PC-3 (cell line): ENCODE measurements at regions not wholly inside any gene's neighbourhood (a gene's known extent, or its start where the extent isn't known, plus 50 kb on each side); places are given as distances from the start of the nearest gene placed in this dataset.

Source experiments
- ATAC-seq: fragments of 200-7000 bp; cut with Tn5 transposase; 2 replicates; pipeline ENCODE4 v1.9.1; 2020; ENCODE audit warnings: mild to moderate bottlenecking, moderate library complexity
- BruUV-seq: library from RNA; stranded (reverse); fragments of 400-500 nt; replicated peaks from 2 replicates; lab custom pipeline; 2021; lab: Mats Ljungman, UMichigan
- CTCF ChIA-PET: fragments of 300-600 bp; sonication (Branson Sonifier 250); formaldehyde crosslinking; loops from one replicate; lab custom pipeline; 2022; ENCODE audit warnings: antibody characterized with exemption; lab: Charles Lee
- POLR2A ChIA-PET: fragments of 300-600 bp; sonication (Branson Sonifier 250); formaldehyde crosslinking; loops from one replicate; lab custom pipeline; 2022; ENCODE audit warnings: antibody characterized with exemption; ENCODE audit not compliant: unreplicated experiment; lab: Charles Lee
- DNase-seq: peaks from one replicate; pipeline ENCODE4 v3.0.0-alpha.2; 2015
- H2AFZ ChIP-seq: fragments of 300-600 bp; sonication (generic); 2 replicates; pipeline ENCODE4 v1.6.0; 2016; ENCODE audit warnings: antibody characterized with exemption, low read length
- H3F3A ChIP-seq: fragments of 300-600 bp; sonication (generic); one replicate; pipeline ENCODE4 v1.6.0; 2017; ENCODE audit warnings: antibody characterized with exemption, low read length, control low read depth, mild to moderate bottlenecking; ENCODE audit not compliant: unreplicated experiment
- H3K27ac ChIP-seq: fragments of 300-600 bp; sonication (generic); 2 replicates; pipeline ENCODE4 v1.5.1; 2016; ENCODE audit warnings: mild to moderate bottlenecking, low read length
- H3K27me3 ChIP-seq: fragments of 300-600 bp; sonication (generic); 2 replicates; pipeline ENCODE4 v1.6.1; 2016; ENCODE audit warnings: low read length, mixed read lengths
- H3K36me3 ChIP-seq: fragments of 300-600 bp; sonication (generic); 2 replicates; pipeline ENCODE4 v1.6.1; 2016; ENCODE audit warnings: low read depth, mixed run types, low read length, mixed read lengths
- H3K4me1 ChIP-seq: fragments of 300-600 bp; sonication (generic); 2 replicates; pipeline ENCODE4 v1.5.1; 2016; ENCODE audit warnings: low read length; ENCODE audit not compliant: insufficient read depth
- H3K4me2 ChIP-seq: fragments of 300-600 bp; sonication (generic); 2 replicates; pipeline ENCODE4 v1.6.0; 2016; ENCODE audit warnings: low read length
- H3K4me3 ChIP-seq: fragments of 300-600 bp; sonication (generic); 2 replicates; pipeline ENCODE4 v1.5.1; 2016; ENCODE audit warnings: mild to moderate bottlenecking, low read length, mixed read lengths
- H3K79me2 ChIP-seq: fragments of 300-600 bp; sonication (generic); 2 replicates; pipeline ENCODE4 v1.6.1; 2017; ENCODE audit warnings: low read length, mixed read lengths
- H3K9ac ChIP-seq: fragments of 300-600 bp; sonication (generic); 2 replicates; pipeline ENCODE4 v1.6.0; 2016; ENCODE audit warnings: mild to moderate bottlenecking, low read length
- H3K9me2 ChIP-seq: fragments of 300-600 bp; sonication (generic); replicated peaks from 2 replicates; pipeline ENCODE4 v1.6.1; 2016; ENCODE audit warnings: mixed run types, low read length, mixed read lengths
- H3K9me3 ChIP-seq: fragments of 300-600 bp; sonication (generic); 2 replicates; pipeline ENCODE4 v1.6.1; 2016; ENCODE audit warnings: low read length, mixed read lengths
- H4K20me1 ChIP-seq: fragments of 300-600 bp; sonication (generic); 2 replicates; pipeline ENCODE4 v1.6.1; 2016; ENCODE audit warnings: low read length, mixed read lengths
- EZH2 ChIP-seq: fragments of 300-600 bp; sonication (generic); IDR thresholded peaks from one replicate; pipeline ENCODE4 v1.6.1; 2017; ENCODE audit warnings: antibody characterized with exemption, mild to moderate bottlenecking, low read length; ENCODE audit not compliant: unreplicated experiment
- EZH2phosphoT487 ChIP-seq: fragments of 300-600 bp; sonication (generic); IDR thresholded peaks from 2 replicates; pipeline ENCODE4 v1.6.1; 2018; ENCODE audit warnings: mild to moderate bottlenecking, antibody characterized with exemption, low read length, borderline replicate concordance
- intact Hi-C: fragments of 100-400 bp; cut with micrococcal nuclease; formaldehyde crosslinking; loops from 2 replicates; pipeline ENCODE4 v1.9.0; 2023
- TF ChIP-seq, protein P1 (sequence below): fragments of 300-600 bp; sonication (generic); conservative IDR thresholded peaks from 2 replicates; pipeline ENCODE4 v1.5.1; 2017; ENCODE audit warnings: antibody characterized with exemption, low read depth, mild to moderate bottlenecking, low read length

DNA sequence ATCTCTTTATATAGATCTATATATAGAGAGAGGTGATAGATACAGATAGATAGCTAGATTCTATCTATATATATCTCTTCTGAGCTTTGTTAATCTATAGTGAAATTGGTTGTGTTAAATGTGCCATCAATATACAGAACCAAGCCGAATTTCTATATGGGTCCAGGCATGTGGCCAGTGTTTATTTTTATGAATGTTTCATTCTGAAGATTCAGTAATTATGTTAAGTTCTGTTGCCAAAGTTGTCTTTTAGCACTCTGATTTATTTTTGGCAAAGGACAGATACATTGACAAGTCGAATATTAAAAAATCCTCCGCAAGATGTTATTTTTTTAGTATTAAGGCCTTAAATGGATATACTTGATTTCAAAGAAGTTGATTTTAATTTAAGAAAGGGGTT lies 190.4 kb upstream of the HTR2A start:
- Histone ChIP-seq H2AFZ (no peak overlapping the region), H3K9ac (no peak overlapping the region), H3K79me2 (no peaks in the 10 kb centered on the region), H3K27me3 (no peaks in the 10 kb centered on the region), H3K9me3 (no peaks in the 10 kb centered on the region), H3K9me2 (no peaks in the 10 kb centered on the region), H3K27ac (no peak overlapping the region), H3K36me3 (no peaks in the 10 kb centered on the region), H3K4me2 (no peak overlapping the region), H3K4me3 (no peak overlapping the region), H4K20me1 (no peaks in the 10 kb centered on the region), H3F3A (no peaks in the 10 kb centered on the region), H3K4me1 (peaks cover 14% of the 10 kb centered on the region)
- BruUV-seq = no TSS peak
- intact Hi-C loops = no loop called here
- DNase-seq (no peak), ATAC-seq (no peak)
- POLR2A ChIA-PET = no interaction called here
- CTCF ChIA-PET = no interaction called here
- TF ChIP-seq EZH2phosphoT487 (no peak), EZH2 (no peak)
- TF ChIP-seq, protein P1, sequence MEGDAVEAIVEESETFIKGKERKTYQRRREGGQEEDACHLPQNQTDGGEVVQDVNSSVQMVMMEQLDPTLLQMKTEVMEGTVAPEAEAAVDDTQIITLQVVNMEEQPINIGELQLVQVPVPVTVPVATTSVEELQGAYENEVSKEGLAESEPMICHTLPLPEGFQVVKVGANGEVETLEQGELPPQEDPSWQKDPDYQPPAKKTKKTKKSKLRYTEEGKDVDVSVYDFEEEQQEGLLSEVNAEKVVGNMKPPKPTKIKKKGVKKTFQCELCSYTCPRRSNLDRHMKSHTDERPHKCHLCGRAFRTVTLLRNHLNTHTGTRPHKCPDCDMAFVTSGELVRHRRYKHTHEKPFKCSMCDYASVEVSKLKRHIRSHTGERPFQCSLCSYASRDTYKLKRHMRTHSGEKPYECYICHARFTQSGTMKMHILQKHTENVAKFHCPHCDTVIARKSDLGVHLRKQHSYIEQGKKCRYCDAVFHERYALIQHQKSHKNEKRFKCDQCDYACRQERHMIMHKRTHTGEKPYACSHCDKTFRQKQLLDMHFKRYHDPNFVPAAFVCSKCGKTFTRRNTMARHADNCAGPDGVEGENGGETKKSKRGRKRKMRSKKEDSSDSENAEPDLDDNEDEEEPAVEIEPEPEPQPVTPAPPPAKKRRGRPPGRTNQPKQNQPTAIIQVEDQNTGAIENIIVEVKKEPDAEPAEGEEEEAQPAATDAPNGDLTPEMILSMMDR = no peak

DNA sequence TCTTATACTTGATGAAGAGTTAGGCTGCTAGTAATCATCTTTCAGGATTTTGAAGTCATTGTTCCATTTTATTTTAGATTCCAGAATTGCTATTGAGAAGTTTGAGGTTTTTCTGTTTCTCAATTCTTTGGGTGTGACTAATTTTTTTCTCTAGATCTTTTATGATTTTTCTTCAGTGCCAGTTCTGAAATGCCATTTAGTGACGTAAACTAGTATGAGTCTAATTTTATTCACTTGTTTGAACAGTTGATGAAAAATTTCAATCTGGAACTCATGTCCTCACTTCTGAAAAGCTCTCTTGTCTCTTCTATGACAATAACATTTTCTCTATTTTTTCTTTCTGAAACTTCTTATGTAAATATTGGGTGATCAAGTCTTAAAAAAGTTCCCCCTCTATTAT lies 188.5 kb upstream of the HTR2A start:
- Histone ChIP-seq H3K4me1 (0 out of 2 replicates have a peak, but pooled peaks cover 4% of the 10 kb centered on the region), H3F3A (no peaks in the 10 kb centered on the region), H3K9ac (no peak overlapping the region), H3K27ac (0 out of 2 replicates have a peak overlapping the region, but pooled peaks have one; percentile 36), H4K20me1 (no peaks in the 10 kb centered on the region), H3K27me3 (no peaks in the 10 kb centered on the region), H3K36me3 (no peaks in the 10 kb centered on the region), H3K9me3 (no peaks in the 10 kb centered on the region), H3K9me2 (no peaks in the 10 kb centered on the region), H3K4me2 (no peak overlapping the region), H3K4me3 (no peak overlapping the region), H2AFZ (no peak overlapping the region), H3K79me2 (no peaks in the 10 kb centered on the region)
- DNase-seq (peak; percentile 37), ATAC-seq (no peak)
- no TSS peak for BruUV-seq
- TF ChIP-seq EZH2 (no peak), EZH2phosphoT487 (no peak)
- TF ChIP-seq, protein P1 = no peak
- ChIA-PET CTCF (interaction anchor here (0.6 kb wide), 1 partner anchor 374 kb away, joined by 4 read pairs; no protein-coding TSS in a partner anchor), POLR2A (no interaction called here)
- intact Hi-C loops = no loop called here

DNA sequence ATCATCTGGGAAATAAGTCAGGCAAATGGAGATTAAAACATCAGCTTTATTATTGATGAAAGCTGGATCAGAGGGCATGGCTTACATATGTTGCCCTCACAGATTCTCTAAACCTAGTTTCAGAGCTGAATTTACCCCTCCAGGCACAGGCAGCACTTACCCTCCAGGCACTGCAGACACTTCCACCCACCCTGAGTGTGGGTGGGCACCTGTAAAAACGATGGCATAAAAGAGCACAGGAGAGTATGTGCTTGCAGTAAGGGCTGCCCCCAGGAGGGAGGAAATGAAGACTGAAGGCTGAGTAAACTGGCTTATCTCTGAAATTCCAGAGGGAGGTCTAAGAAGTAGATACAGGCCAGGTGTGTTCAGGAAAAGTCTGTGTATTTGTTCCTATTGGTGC lies 185.0 kb upstream of the HTR2A start:
- no peak overlapping the region for H3K4me3 ChIP-seq
- no peaks in the 10 kb centered on the region for H3K36me3 ChIP-seq
- no peak overlapping the region for H3K27ac ChIP-seq
- H3K4me1 ChIP-seq = 0 out of 2 replicates have a peak, but pooled peaks cover 4% of the 10 kb centered on the region
- no peaks in the 10 kb centered on the region for H3K9me3 ChIP-seq
- no TSS peak for BruUV-seq
- no peak for ATAC-seq
- no peak overlapping the region for H2AFZ ChIP-seq
- POLR2A ChIA-PET = no interaction called here
- no peaks in the 10 kb centered on the region for H3K9me2 ChIP-seq
- H3F3A ChIP-seq = no peaks in the 10 kb centered on the region
- no peak for DNase-seq
- no peak overlapping the region for H3K9ac ChIP-seq
- intact Hi-C loops = no loop called here
- CTCF ChIA-PET = no interaction called here
- no peaks in the 10 kb centered on the region for H4K20me1 ChIP-seq
- TF ChIP-seq EZH2phosphoT487 (no peak), EZH2 (no peak)
- no peaks in the 10 kb centered on the region for H3K27me3 ChIP-seq
- H3K79me2 ChIP-seq = no peaks in the 10 kb centered on the region
- H3K4me2 ChIP-seq = no peak overlapping the region
